Smooth muscle cell (in vitro differentiated cells): ENCODE measurements at regions not wholly inside any gene's neighbourhood (a gene's known extent, or its start where the extent isn't known, plus 50 kb on each side); places are given as distances from the start of the nearest gene placed in this dataset.

ENCODE experiments used
- DNase-seq: peaks from one replicate; lab custom pipeline; 2025; ENCODE audit not compliant: unreplicated experiment; lab: John Stamatoyannopoulos, UW
- H2AFZ ChIP-seq: fragments of 200-600 bp; sonication (generic); 2 replicates; pipeline ENCODE4 v1.6.0; 2016; ENCODE audit warnings: antibody characterized with exemption, low read depth, mild to moderate bottlenecking
- H3F3A ChIP-seq: fragments of 200-600 bp; sonication (generic); 2 replicates; pipeline ENCODE4 v1.6.0; 2017; ENCODE audit warnings: antibody characterized with exemption, low read depth
- H3K27ac ChIP-seq: fragments of 200-600 bp; sonication (generic); 2 replicates; pipeline ENCODE4 v1.5.1; 2016; ENCODE audit warnings: low read depth, mild to moderate bottlenecking
- H3K27me3 ChIP-seq: fragments of 200-600 bp; sonication (generic); 2 replicates; pipeline ENCODE4 v1.6.1; 2016; ENCODE audit warnings: low read depth, mild to moderate bottlenecking
- H3K36me3 ChIP-seq: fragments of 200-600 bp; sonication (generic); 2 replicates; pipeline ENCODE4 v1.5.1; 2016; ENCODE audit warnings: low read depth
- H3K4me1 ChIP-seq: fragments of 200-600 bp; sonication (generic); 2 replicates; pipeline ENCODE4 v1.5.1; 2016; ENCODE audit warnings: low read depth
- H3K4me2 ChIP-seq: fragments of 200-600 bp; sonication (generic); 2 replicates; pipeline ENCODE4 v1.6.0; 2016; ENCODE audit warnings: mild to moderate bottlenecking
- H3K4me3 ChIP-seq: fragments of 200-600 bp; sonication (generic); 2 replicates; pipeline ENCODE4 v1.5.1; 2016; ENCODE audit warnings: mild to moderate bottlenecking
- H3K79me2 ChIP-seq: fragments of 200-600 bp; sonication (generic); 2 replicates; pipeline ENCODE4 v1.6.0; 2016; ENCODE audit warnings: low read depth, mild to moderate bottlenecking
- H3K9ac ChIP-seq: fragments of 200-600 bp; sonication (generic); 2 replicates; pipeline ENCODE4 v1.6.0; 2016; ENCODE audit warnings: low read depth
- H3K9me3 ChIP-seq: fragments of 200-600 bp; sonication (generic); replicated peaks from 2 replicates; pipeline ENCODE4 v1.5.1; 2016; ENCODE audit warnings: low read depth
- H4K20me1 ChIP-seq: fragments of 200-600 bp; sonication (generic); 2 replicates; pipeline ENCODE4 v1.6.0; 2016; ENCODE audit warnings: low read depth
- WGBS: methylation state at CpG from one replicate; pipeline ENCODE4 v1.1.7; 2016; ENCODE audit warnings: low lambda C conversion rate; 5-methylcytosine and 5-hydroxymethylcytosine counted together
- TF ChIP-seq, protein P1 (sequence below): fragments of 200-600 bp; sonication (generic); IDR thresholded peaks from 2 replicates; pipeline ENCODE4 v1.5.1; 2017; ENCODE audit warnings: borderline replicate concordance, mild to moderate bottlenecking, antibody characterized with exemption; ENCODE audit not compliant: insufficient read depth, poor library complexity, severe bottlenecking

DNA sequence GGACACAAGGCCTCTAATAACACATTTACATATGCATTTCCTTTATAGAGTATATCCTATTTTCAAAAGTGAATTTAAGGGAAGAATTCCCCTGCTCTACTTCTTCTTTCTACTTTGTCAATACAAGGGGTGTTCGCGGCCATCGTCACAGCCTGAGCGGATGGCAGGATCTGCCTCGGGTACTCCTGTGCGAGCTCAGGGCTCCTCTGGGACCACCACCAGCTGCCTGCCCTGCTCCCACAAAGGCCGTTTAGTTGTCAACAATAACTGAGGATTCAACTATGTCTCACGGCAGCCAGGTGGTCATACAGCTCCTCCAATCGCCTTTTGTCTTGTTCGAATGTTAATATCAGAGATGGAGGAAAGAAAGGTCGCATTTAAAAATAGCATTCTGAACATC is 228.2 kb upstream of the TENM3 start:
- H3K4me1 ChIP-seq: no peaks in the 10 kb centered on the region
- no peaks in the 10 kb centered on the region for H3K27me3 ChIP-seq
- H3K9me3 ChIP-seq: no peaks in the 10 kb centered on the region
- H3K4me2 ChIP-seq: no peak overlapping the region
- H2AFZ ChIP-seq: no peak overlapping the region
- no peaks in the 10 kb centered on the region for H4K20me1 ChIP-seq
- over 99% methylated on average over 11 of the region's 11 CpGs for WGBS
- no peak overlapping the region for H3K4me3 ChIP-seq
- no peak overlapping the region for H3K27ac ChIP-seq
- no peaks in the 10 kb centered on the region for H3K36me3 ChIP-seq
- H3F3A ChIP-seq: no peaks in the 10 kb centered on the region
- no peak overlapping the region for H3K9ac ChIP-seq
- TF ChIP-seq, protein P1, sequence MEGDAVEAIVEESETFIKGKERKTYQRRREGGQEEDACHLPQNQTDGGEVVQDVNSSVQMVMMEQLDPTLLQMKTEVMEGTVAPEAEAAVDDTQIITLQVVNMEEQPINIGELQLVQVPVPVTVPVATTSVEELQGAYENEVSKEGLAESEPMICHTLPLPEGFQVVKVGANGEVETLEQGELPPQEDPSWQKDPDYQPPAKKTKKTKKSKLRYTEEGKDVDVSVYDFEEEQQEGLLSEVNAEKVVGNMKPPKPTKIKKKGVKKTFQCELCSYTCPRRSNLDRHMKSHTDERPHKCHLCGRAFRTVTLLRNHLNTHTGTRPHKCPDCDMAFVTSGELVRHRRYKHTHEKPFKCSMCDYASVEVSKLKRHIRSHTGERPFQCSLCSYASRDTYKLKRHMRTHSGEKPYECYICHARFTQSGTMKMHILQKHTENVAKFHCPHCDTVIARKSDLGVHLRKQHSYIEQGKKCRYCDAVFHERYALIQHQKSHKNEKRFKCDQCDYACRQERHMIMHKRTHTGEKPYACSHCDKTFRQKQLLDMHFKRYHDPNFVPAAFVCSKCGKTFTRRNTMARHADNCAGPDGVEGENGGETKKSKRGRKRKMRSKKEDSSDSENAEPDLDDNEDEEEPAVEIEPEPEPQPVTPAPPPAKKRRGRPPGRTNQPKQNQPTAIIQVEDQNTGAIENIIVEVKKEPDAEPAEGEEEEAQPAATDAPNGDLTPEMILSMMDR: no peak
- no peaks in the 10 kb centered on the region for H3K79me2 ChIP-seq
- no peak for DNase-seq

DNA sequence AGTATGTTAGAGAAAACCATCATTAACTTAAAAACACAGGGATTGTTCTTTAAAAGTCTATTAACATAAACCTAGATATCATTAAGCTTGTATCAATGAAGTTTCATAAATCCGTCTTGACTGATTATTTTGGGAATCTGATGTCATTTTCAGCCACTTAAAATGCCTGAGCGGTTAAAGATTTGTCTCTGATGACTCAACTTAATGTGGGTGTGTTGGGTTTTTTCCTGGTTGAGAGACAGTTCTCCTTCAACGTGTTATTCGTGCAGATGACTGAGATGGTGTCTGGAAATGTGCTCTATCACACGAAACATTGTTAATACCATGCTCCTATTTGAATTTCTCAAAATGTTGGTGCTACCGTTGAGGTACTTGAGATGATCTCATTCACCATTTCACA is 227.3 kb upstream of the TENM3 start:
- Histone ChIP-seq H3K4me1 (no peaks in the 10 kb centered on the region), H2AFZ (peak overlapping the region; percentile 31), H3K27me3 (no peaks in the 10 kb centered on the region), H3K27ac (peak overlapping the region; percentile 92), H3K4me3 (no peak overlapping the region), H3K9ac (peak overlapping the region; percentile 48), H3K4me2 (peak overlapping the region; percentile 56), H4K20me1 (no peaks in the 10 kb centered on the region), H3K36me3 (no peaks in the 10 kb centered on the region), H3F3A (no peaks in the 10 kb centered on the region), H3K9me3 (no peaks in the 10 kb centered on the region), H3K79me2 (no peaks in the 10 kb centered on the region)
- DNase-seq: no peak
- TF ChIP-seq, protein P1: no peak
- WGBS: 2% methylated on average over 6 of the region's 6 CpGs

DNA sequence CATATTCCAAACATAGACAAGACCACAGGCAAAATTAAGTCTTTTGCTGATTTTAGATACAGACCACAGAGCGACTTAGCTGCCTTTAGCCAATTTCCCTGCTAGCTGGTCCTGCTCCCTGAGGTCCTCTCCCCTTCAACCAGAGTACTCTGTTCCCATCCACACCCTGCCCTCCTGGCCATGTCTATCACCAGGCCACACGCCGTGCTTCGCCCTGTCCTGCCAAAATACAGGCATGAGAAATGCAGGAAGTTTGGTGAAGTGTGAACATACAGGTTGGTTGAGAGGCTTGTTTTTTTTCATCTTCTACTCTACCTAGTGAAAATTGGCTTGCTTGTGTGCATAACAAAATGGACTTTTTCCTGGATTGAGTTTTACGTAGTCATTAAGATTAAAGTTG is 226.2 kb upstream of the TENM3 start:
- no peak for DNase-seq
- Histone ChIP-seq H3F3A (no peaks in the 10 kb centered on the region), H3K4me2 (no peak overlapping the region), H3K4me3 (no peak overlapping the region), H2AFZ (peak overlapping the region; percentile 49), H3K9me3 (no peaks in the 10 kb centered on the region), H3K27me3 (no peaks in the 10 kb centered on the region), H3K79me2 (no peaks in the 10 kb centered on the region), H3K36me3 (no peaks in the 10 kb centered on the region), H3K27ac (peak overlapping the region; percentile 92), H4K20me1 (no peaks in the 10 kb centered on the region), H3K4me1 (no peaks in the 10 kb centered on the region), H3K9ac (peak overlapping the region; percentile 33)
- 87% methylated on average over 5 of the region's 5 CpGs for WGBS
- TF ChIP-seq, protein P1: no peak

DNA sequence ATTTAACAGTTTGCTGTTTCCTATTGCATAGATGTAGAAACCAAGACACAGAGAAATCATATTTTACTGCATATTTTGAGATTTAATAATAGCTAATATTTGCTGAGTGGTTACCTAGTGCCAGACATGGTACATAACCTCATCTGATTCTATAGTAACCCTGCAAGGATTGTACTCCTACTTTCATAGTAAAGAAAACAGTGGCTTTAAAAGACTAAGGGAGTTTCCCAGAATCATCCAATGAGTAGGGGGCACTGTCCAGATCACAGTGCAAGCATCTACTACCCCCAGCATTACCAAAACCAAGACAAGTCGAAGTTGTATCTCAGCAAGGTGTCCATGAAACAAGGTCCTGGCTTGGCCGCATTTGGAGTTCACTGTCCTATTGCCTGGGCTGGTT is 224.5 kb upstream of the TENM3 start:
- WGBS: 98% methylated on average over 2 of the region's 2 CpGs
- H3K4me1 ChIP-seq: no peaks in the 10 kb centered on the region
- H4K20me1 ChIP-seq: no peaks in the 10 kb centered on the region
- H3K9ac ChIP-seq: no peak overlapping the region
- H3K4me3 ChIP-seq: no peak overlapping the region
- H3K36me3 ChIP-seq: no peaks in the 10 kb centered on the region
- no peak overlapping the region for H3K4me2 ChIP-seq
- TF ChIP-seq, protein P1: no peak
- no peak overlapping the region for H3K27ac ChIP-seq
- H3K9me3 ChIP-seq: no peaks in the 10 kb centered on the region
- no peaks in the 10 kb centered on the region for H3F3A ChIP-seq
- no peak for DNase-seq
- H3K79me2 ChIP-seq: no peaks in the 10 kb centered on the region
- no peak overlapping the region for H2AFZ ChIP-seq
- H3K27me3 ChIP-seq: no peaks in the 10 kb centered on the region
